IMR-90 (cell line): ENCODE measurements at regions not wholly inside any gene's neighbourhood (a gene's known extent, or its start where the extent isn't known, plus 50 kb on each side); places are given as distances from the start of the nearest gene placed in this dataset.

Experiments used
- ATAC-seq: fragments of 200-7000 bp; cut with Tn5 transposase; 2 replicates; pipeline ENCODE4 v1.9.1; 2020; ENCODE audit warnings: low read depth, mild to moderate bottlenecking, moderate library complexity
- BruUV-seq: library from RNA; stranded (reverse); fragments of 400-500 nt; replicated peaks from 2 replicates; lab custom pipeline; 2021; lab: Mats Ljungman, UMichigan
- CTCF ChIA-PET: fragments of 300-600 bp; formaldehyde crosslinking; extraction: SDS; loops from one replicate; lab custom pipeline; 2021; ENCODE audit warnings: antibody characterized with exemption; lab: Yijun Ruan, JAX
- POLR2A ChIA-PET: fragments of 300-600 bp; sonication (Branson Sonifier 250); formaldehyde crosslinking; loops from one replicate; lab custom pipeline; 2022; ENCODE audit warnings: antibody characterized with exemption; ENCODE audit not compliant: unreplicated experiment; lab: Charles Lee
- DNase-seq: peaks from one replicate; pipeline ENCODE4 v3.0.0; 2013
- H2AFZ ChIP-seq: replicated peaks from 2 replicates; pipeline ENCODE3; 2013; ENCODE audit warnings: low read length, mild to moderate bottlenecking; ENCODE audit not compliant: poor library complexity
- H2AK5ac ChIP-seq: 2 replicates; pipeline ENCODE4 v1.6.1; 2013; ENCODE audit warnings: low read depth, low read length, inconsistent platforms
- H2AK9ac ChIP-seq: replicated peaks from 2 replicates; pipeline ENCODE3; 2013; ENCODE audit warnings: mild to moderate bottlenecking, low read depth, low read length, moderate library complexity; ENCODE audit not compliant: poor library complexity
- H2BK120ac ChIP-seq: 2 replicates; pipeline ENCODE4 v1.6.1; 2013; ENCODE audit warnings: low read depth, low read length, inconsistent platforms
- H2BK15ac ChIP-seq: 3 replicates; pipeline ENCODE4 v1.6.1; 2013; ENCODE audit warnings: low read depth, low read length, inconsistent platforms
- H2BK20ac ChIP-seq: 2 replicates; pipeline ENCODE4 v1.6.1; 2013; ENCODE audit warnings: low read depth, mild to moderate bottlenecking, inconsistent platforms, low read length, moderate library complexity
- H2BK5ac ChIP-seq: 2 replicates; pipeline ENCODE4 v1.6.1; 2013; ENCODE audit warnings: mild to moderate bottlenecking, low read depth, low read length, inconsistent platforms; ENCODE audit not compliant: poor library complexity, severe bottlenecking
- H3K14ac ChIP-seq: replicated peaks from 2 replicates; pipeline ENCODE4 v1.6.1; 2013; ENCODE audit warnings: low read depth, low read length, inconsistent platforms
- H3K18ac ChIP-seq: 2 replicates; pipeline ENCODE4 v1.6.1; 2013; ENCODE audit warnings: low read depth, low read length, control low read depth
- H3K23ac ChIP-seq: 2 replicates; pipeline ENCODE4 v1.6.1; 2013; ENCODE audit warnings: low read depth, low read length, inconsistent platforms
- H3K27ac ChIP-seq: 2 replicates; pipeline ENCODE4 v1.5.1; 2013; ENCODE audit warnings: mild to moderate bottlenecking, control low read depth, low read length; ENCODE audit not compliant: insufficient read depth
- H3K27me3 ChIP-seq: 2 replicates; pipeline ENCODE4 v1.6.1; 2013; ENCODE audit warnings: low read length; ENCODE audit not compliant: control insufficient read depth, insufficient read depth
- H3K36me3 ChIP-seq: 2 replicates; pipeline ENCODE4 v1.6.1; 2013; ENCODE audit warnings: low read length, mixed read lengths; ENCODE audit not compliant: control insufficient read depth, insufficient read depth
- H3K4ac ChIP-seq: 2 replicates; pipeline ENCODE4 v1.6.1; 2013; ENCODE audit warnings: low read depth, low read length, inconsistent platforms
- H3K4me1 ChIP-seq: 2 replicates; pipeline ENCODE4 v1.6.1; 2013; ENCODE audit warnings: low read length, mixed read lengths; ENCODE audit not compliant: control insufficient read depth, insufficient read depth
- H3K4me2 ChIP-seq: 2 replicates; pipeline ENCODE4 v1.6.1; 2013; ENCODE audit warnings: low read depth, mild to moderate bottlenecking, control low read depth, low read length, moderate library complexity
- H3K4me3 ChIP-seq: 2 replicates; pipeline ENCODE4 v1.5.1; 2013; ENCODE audit warnings: low read depth, mild to moderate bottlenecking, control low read depth, low read length, moderate library complexity; ENCODE audit not compliant: insufficient read depth
- H3K56ac ChIP-seq: 2 replicates; pipeline ENCODE4 v1.6.1; 2013; ENCODE audit warnings: low read length, inconsistent platforms; ENCODE audit not compliant: insufficient read depth; ENCODE audit errors: extremely low read depth
- H3K79me1 ChIP-seq, 2 experiments: 2 replicates each; pipeline ENCODE4 v1.6.1; 2013; ENCODE audit warnings: low read length in 2 of 2, inconsistent platforms in 1 of 2, low read depth in 1 of 2
- H3K9ac ChIP-seq: 2 replicates; pipeline ENCODE4 v1.6.1; 2013; ENCODE audit warnings: low read depth, low read length, control low read depth
- H3K9me1 ChIP-seq: 2 replicates; pipeline ENCODE4 v1.6.1; 2013; ENCODE audit warnings: low read length, inconsistent platforms; ENCODE audit not compliant: insufficient read depth
- H3K9me3 ChIP-seq: 2 replicates; pipeline ENCODE4 v1.6.1; 2013; ENCODE audit warnings: low read length; ENCODE audit not compliant: control insufficient read depth, insufficient read depth
- H4K20me1 ChIP-seq: 2 replicates; pipeline ENCODE4 v1.6.1; 2013; ENCODE audit warnings: low read length, inconsistent platforms; ENCODE audit not compliant: insufficient read depth
- H4K5ac ChIP-seq: 2 replicates; pipeline ENCODE4 v1.6.1; 2013; ENCODE audit warnings: mild to moderate bottlenecking, low read depth, low read length, control low read depth
- H4K8ac ChIP-seq, 2 experiments: 2 replicates each; pipeline ENCODE4 v1.6.1; 2013; ENCODE audit warnings: low read depth in 2 of 2, low read length in 2 of 2, control low read depth in 1 of 2, inconsistent platforms in 1 of 2
- H4K91ac ChIP-seq: 2 replicates; pipeline ENCODE4 v1.6.1; 2013; ENCODE audit warnings: low read depth, low read length, inconsistent platforms; ENCODE audit not compliant: insufficient read depth
- CEBPB ChIP-seq: IDR thresholded peaks from 2 replicates; pipeline ENCODE4 v1.6.1; 2012; ENCODE audit warnings: low read depth, low read length, improper control_type of control experiment
- MAFK ChIP-seq: IDR thresholded peaks from 2 replicates; pipeline ENCODE4 v1.6.1; 2012; ENCODE audit warnings: low read depth, low read length, improper control_type of control experiment
- MAZ ChIP-seq: IDR thresholded peaks from 2 replicates; pipeline ENCODE4 v1.6.1; 2012; ENCODE audit warnings: low read depth, mild to moderate bottlenecking, low read length, improper control_type of control experiment, moderate library complexity, borderline replicate concordance
- MXI1 ChIP-seq: IDR thresholded peaks from 2 replicates; pipeline ENCODE4 v1.6.1; 2012; ENCODE audit warnings: low read depth, mild to moderate bottlenecking, low read length, moderate library complexity, borderline replicate concordance
- RAD21 ChIP-seq: IDR thresholded peaks from 2 replicates; pipeline ENCODE4 v1.6.1; 2012; ENCODE audit warnings: low read length, improper control_type of control experiment
- USF2 ChIP-seq: fragments of 150-350 bp; IDR thresholded peaks from 2 replicates; pipeline ENCODE4 v1.6.1; 2017; ENCODE audit warnings: mild to moderate bottlenecking, antibody characterized with exemption, low read length, low read depth
- WGBS, 2 experiments: methylation state at CpG; one replicate each; pipeline versions ENCODE4 v1.1.5 to v1.1.7; 2013; ENCODE audit warnings: missing lambda C conversion rate in 2 of 2; ENCODE audit not compliant: insufficient read length in 1 of 2; ENCODE audit errors: extremely low coverage in 2 of 2; 5-methylcytosine and 5-hydroxymethylcytosine counted together
- dilution Hi-C: fragments of 300-500 bp; cut with HindIII; formaldehyde crosslinking; loops from one replicate; pipeline ENCODE4 v1.14.3; 2018; ENCODE audit warnings: low sequenced_read_pairs; ENCODE audit not compliant: unreplicated experiment
- in situ Hi-C: fragments of 300-500 bp; cut with MboI; formaldehyde crosslinking; loops from 3 replicates; pipeline ENCODE4 v1.14.3; 2019; ENCODE audit warnings: low sequenced_read_pairs, inconsistent platforms, mixed read lengths
- intact Hi-C: fragments of 100-400 bp; cut with micrococcal nuclease; formaldehyde crosslinking; loops from 2 replicates; pipeline ENCODE4 v1.10.0; 2022

- DNase-seq: no peak
Measured at GRCh38 chr10:4426866-4427265, 399.1 kb upstream of the AKR1E2 start.

More at GRCh38 chr10:4426866-4427265, 399.1 kb upstream of the AKR1E2 start:
- Histone ChIP-seq H3K4ac (no peak overlapping the region), H3K4me1 (peaks cover 5% of the 10 kb centered on the region), H3K4me2 (no peak overlapping the region), H2AK5ac (no peak overlapping the region), H3K14ac (no peak overlapping the region), H3K18ac (no peak overlapping the region), H3K27ac (no peak overlapping the region), H2BK20ac (no peak overlapping the region), H3K56ac (no peak overlapping the region), H3K9ac (no peak overlapping the region), H3K27me3 (no peaks in the 10 kb centered on the region), H4K91ac (no peak overlapping the region), H3K9me3 (no peaks in the 10 kb centered on the region; the same call in 1 of the 2 replicates), H2BK5ac (no peak overlapping the region), H3K79me1 (no peaks in the 10 kb centered on the region), H4K5ac (no peak overlapping the region), H2AFZ (no peak overlapping the region), H4K8ac (no peak overlapping the region), H4K20me1 (no peaks in the 10 kb centered on the region), H2BK120ac (no peak overlapping the region), H2AK9ac (no peak overlapping the region), H3K36me3 (no peaks in the 10 kb centered on the region), H3K9me1 (peaks cover 3% of the 10 kb centered on the region), H3K4me3 (no peak overlapping the region), H2BK15ac (no peak overlapping the region), H3K23ac (no peak overlapping the region)
- no TSS peak for BruUV-seq
- intact Hi-C loops: no loop called here
- no peak for ATAC-seq
- in situ Hi-C loops: no loop called here
- dilution Hi-C loops: no loop called here
- no CpG with 5 or more reads among the region's 1 CpG for WGBS, 2 experiments
- ChIA-PET CTCF (no interaction called here), POLR2A (no interaction called here)
- TF ChIP-seq USF2: no peak
- no peak for TF ChIP-seq CEBPB
- TF ChIP-seq MAFK: no peak
- TF ChIP-seq MAZ: no peak
- no peak for TF ChIP-seq RAD21
- no peak for TF ChIP-seq MXI1
